Lung (tissue), 11 donors: ENCODE measurements at regions not wholly inside any gene's neighbourhood (a gene's known extent, or its start where the extent isn't known, plus 50 kb on each side); places are given as distances from the start of the nearest gene placed in this dataset.

ENCODE experiments used
- ATAC-seq: fragments of 200-7000 bp; cut with Tn5 transposase; one replicate; pipeline ENCODE4 v1.9.1; 2020; ENCODE audit warnings: moderate number of reproducible peaks; ENCODE audit not compliant: insufficient read depth, low FRiP score
- DNase-seq, 3 donors: peaks; one replicate each; pipeline ENCODE4 v3.0.0-alpha.2; 2013 to 2017
- H3K27ac ChIP-seq, 2 donors: one replicate each; pipeline ENCODE4 v1.5.1; 2013; ENCODE audit warnings: mild to moderate bottlenecking in 2 of 2, moderate library complexity in 2 of 2, control low read depth in 1 of 2, inconsistent platforms in 1 of 2, low read depth in 1 of 2, low read length in 1 of 2
- H3K27me3 ChIP-seq, 3 donors: one replicate each; pipeline ENCODE4 v1.5.1; 2013; ENCODE audit warnings: low read length in 2 of 3; ENCODE audit not compliant: control insufficient read depth in 3 of 3, insufficient read depth in 3 of 3
- H3K36me3 ChIP-seq, 4 donors: one replicate each; pipeline ENCODE4 v1.5.1; 2013; ENCODE audit warnings: low read length in 4 of 4, mild to moderate bottlenecking in 1 of 4, moderate library complexity in 1 of 4; ENCODE audit not compliant: control insufficient read depth in 4 of 4, insufficient read depth in 4 of 4
- H3K4me1 ChIP-seq, 5 donors: one replicate each; pipeline ENCODE4 v1.5.1; 2013; ENCODE audit warnings: low read length in 5 of 5, mild to moderate bottlenecking in 2 of 5, moderate library complexity in 1 of 5; ENCODE audit not compliant: control insufficient read depth in 5 of 5, insufficient read depth in 5 of 5
- H3K4me3 ChIP-seq: one replicate; pipeline ENCODE4 v1.5.1; 2013; ENCODE audit warnings: mild to moderate bottlenecking, control low read depth, moderate library complexity
- H3K9ac ChIP-seq, 2 donors: one replicate each; pipeline ENCODE4 v1.5.1; 2013; ENCODE audit warnings: low read length in 2 of 2, control low read depth in 1 of 2; ENCODE audit not compliant: insufficient read depth in 1 of 2
- H3K9me3 ChIP-seq, 4 donors: one replicate each; pipeline ENCODE4 v1.5.1; 2013; ENCODE audit warnings: low read length in 3 of 4, mild to moderate bottlenecking in 1 of 4, moderate library complexity in 1 of 4; ENCODE audit not compliant: control insufficient read depth in 4 of 4, insufficient read depth in 3 of 4
- CTCF ChIP-seq: IDR thresholded peaks from 2 replicates; pipeline ENCODE4 v1.5.1; 2012; ENCODE audit warnings: mild to moderate bottlenecking; ENCODE audit errors: control extremely low read depth, extremely low read depth
- WGBS, 2 donors: extraction: QIAGEN DNeasy Blood & Tissue Kit; methylation state at CpG; one replicate each; pipeline ENCODE4 v1.1.7; 2013; 5-methylcytosine and 5-hydroxymethylcytosine counted together
- donor health status: control.
- donor health status: control.
- donor health status: Bipolar disorder and iron deficiency.
- donor health status: healthy.
- donor health status: DM: yes; HTN: yes; CAD: no.

GRCh38 chr15:91752081-91752785 is 101.3 kb upstream of the SLCO3A1 start:
- WGBS, 2 donors, result 62 to 74% methylated on average over 8 of the region's 8 CpGs
- no peak overlapping the region for H3K27ac ChIP-seq
- DNase-seq (peak in 1 of 3 donors; percentile 65), ATAC-seq (no peak)
- H3K36me3 ChIP-seq, result no peaks in the 10 kb centered on the region
- H3K9ac ChIP-seq, result no peak overlapping the region
- H3K4me3 ChIP-seq, result no peak overlapping the region
- no peaks in the 10 kb centered on the region for H3K27me3 ChIP-seq
- H3K9me3 ChIP-seq, result peaks cover 0 to 2% (median 0%) of the 10 kb centered on the region in 4 donors
- H3K4me1 ChIP-seq, result peaks cover 0 to 7% (median 0%) of the 10 kb centered on the region in 5 donors
- no peak for TF ChIP-seq CTCF

- no peaks in the 10 kb centered on the region for H3K36me3 ChIP-seq
- TF ChIP-seq CTCF, result no peak
- peaks cover 0 to 3% (median 0%) of the 10 kb centered on the region in 4 donors for H3K9me3 ChIP-seq
- no peak overlapping the region for H3K27ac ChIP-seq
- no peak for ATAC-seq
- DNase-seq, result no peak
- no peak overlapping the region for H3K9ac ChIP-seq
- no peaks in the 10 kb centered on the region for H3K27me3 ChIP-seq
- 95 to 97% methylated on average over 2 of the region's 2 CpGs for WGBS, 2 donors
- no peaks in the 10 kb centered on the region for H3K4me1 ChIP-seq
- H3K4me3 ChIP-seq, result no peak overlapping the region
Measured at GRCh38 chr15:91759560-91759959, 93.9 kb upstream of the SLCO3A1 start.

DNA sequence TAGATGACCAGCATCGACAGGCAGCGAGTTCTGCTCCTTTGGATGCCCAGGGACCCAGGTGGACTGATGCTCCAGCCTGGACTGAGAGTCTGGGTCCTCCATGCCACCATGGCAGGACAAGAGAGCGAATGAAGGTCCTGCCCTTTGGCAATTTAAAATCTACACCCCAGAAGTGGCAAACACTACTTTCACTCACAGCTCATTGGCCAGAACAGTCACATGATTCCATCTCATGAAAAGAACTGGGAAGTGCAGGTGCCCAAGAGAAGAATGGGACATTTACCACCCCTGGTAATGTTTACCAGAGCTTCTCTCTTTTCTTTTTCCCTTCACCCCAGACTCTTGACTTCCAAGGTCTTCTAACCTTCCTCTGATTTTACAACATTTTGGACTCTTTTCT is 87.8 kb upstream of the SLCO3A1 start:
- ATAC-seq, result no peak
- peaks cover 0 to 13% (median 0%) of the 10 kb centered on the region in 5 donors for H3K4me1 ChIP-seq
- H3K4me3 ChIP-seq, result no peak overlapping the region
- no peak for DNase-seq
- 84 to 90% methylated on average over 3 of the region's 3 CpGs for WGBS, 2 donors
- H3K9me3 ChIP-seq, result no peaks in the 10 kb centered on the region
- no peaks in the 10 kb centered on the region for H3K36me3 ChIP-seq
- H3K9ac ChIP-seq, result no peak overlapping the region
- no peak for TF ChIP-seq CTCF
- no peak overlapping the region for H3K27ac ChIP-seq
- H3K27me3 ChIP-seq, result peaks cover 0 to 6% (median 0%) of the 10 kb centered on the region in 3 donors
